ENCODE measurements at regions not wholly inside any gene's neighbourhood (a gene's known extent, or its start where the extent isn't known, plus 50 kb on each side); places are given as distances from the start of the nearest gene placed in this dataset.

DNA sequence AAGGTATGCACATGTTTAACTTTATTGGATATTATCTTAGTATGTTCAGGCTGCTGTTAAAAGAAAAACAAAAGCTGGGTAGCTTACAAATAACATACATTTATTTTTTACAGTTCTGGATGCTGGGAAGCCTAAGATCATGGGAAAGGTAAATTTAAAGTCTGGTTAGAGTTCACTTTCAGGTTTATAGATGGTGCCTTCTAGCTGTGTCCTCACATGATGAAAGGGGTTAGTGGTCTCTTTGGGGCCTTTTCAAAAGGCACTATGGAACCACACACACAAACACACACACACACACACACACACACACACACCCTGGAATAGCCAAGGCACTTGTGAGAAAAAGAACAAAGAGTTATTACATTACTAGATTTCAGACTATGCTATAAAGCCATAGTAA is 805.8 kb upstream of the GJE1 start:
- H3K27ac ChIP-seq: no peak overlapping the region
- H3K9me3 ChIP-seq: no peaks in the 10 kb centered on the region

GRCh38 chr6:141326426-141326825 is 806.3 kb upstream of the GJE1 start:
- ATAC-seq: peak; percentile 93
- Histone ChIP-seq H3K4me3 (peak overlapping the region; percentile 21 to 30), H3K4me1 (no peaks in the 10 kb centered on the region), H3K9me3 (no peaks in the 10 kb centered on the region), H3K36me3 (no peaks in the 10 kb centered on the region), H3K27ac (no peak overlapping the region), H3K27me3 (no peaks in the 10 kb centered on the region)
- no peak for TF ChIP-seq POLR2A (IDR thresholded peaks at IDR 0.05)
- no peak for TF ChIP-seq EP300 (IDR thresholded peaks at IDR 0.05)
- peak; percentile 86 for TF ChIP-seq POLR2AphosphoS5 (IDR thresholded peaks at IDR 0.05)
- no peak for TF ChIP-seq CTCF (IDR thresholded peaks at IDR 0.05)
- WGBS, 2 donors (ENCODE audit: low coverage in 1 of 2): 24 to 29% methylated on average over 5 of the region's 5 CpGs

More for the DNA sequence above, 805.8 kb upstream of the GJE1 start:
- peak overlapping the region; percentile 21 to 30 for H3K4me3 ChIP-seq
- TF ChIP-seq CTCF (IDR thresholded peaks at IDR 0.05) (no peak), EP300 (IDR thresholded peaks at IDR 0.05) (no peak), POLR2AphosphoS5 (IDR thresholded peaks at IDR 0.05) (no peak), POLR2A (IDR thresholded peaks at IDR 0.05) (no peak)
- H3K36me3 ChIP-seq: no peaks in the 10 kb centered on the region
- no peaks in the 10 kb centered on the region for H3K4me1 ChIP-seq
- H3K27me3 ChIP-seq: no peaks in the 10 kb centered on the region
- ATAC-seq: no peak

DNA sequence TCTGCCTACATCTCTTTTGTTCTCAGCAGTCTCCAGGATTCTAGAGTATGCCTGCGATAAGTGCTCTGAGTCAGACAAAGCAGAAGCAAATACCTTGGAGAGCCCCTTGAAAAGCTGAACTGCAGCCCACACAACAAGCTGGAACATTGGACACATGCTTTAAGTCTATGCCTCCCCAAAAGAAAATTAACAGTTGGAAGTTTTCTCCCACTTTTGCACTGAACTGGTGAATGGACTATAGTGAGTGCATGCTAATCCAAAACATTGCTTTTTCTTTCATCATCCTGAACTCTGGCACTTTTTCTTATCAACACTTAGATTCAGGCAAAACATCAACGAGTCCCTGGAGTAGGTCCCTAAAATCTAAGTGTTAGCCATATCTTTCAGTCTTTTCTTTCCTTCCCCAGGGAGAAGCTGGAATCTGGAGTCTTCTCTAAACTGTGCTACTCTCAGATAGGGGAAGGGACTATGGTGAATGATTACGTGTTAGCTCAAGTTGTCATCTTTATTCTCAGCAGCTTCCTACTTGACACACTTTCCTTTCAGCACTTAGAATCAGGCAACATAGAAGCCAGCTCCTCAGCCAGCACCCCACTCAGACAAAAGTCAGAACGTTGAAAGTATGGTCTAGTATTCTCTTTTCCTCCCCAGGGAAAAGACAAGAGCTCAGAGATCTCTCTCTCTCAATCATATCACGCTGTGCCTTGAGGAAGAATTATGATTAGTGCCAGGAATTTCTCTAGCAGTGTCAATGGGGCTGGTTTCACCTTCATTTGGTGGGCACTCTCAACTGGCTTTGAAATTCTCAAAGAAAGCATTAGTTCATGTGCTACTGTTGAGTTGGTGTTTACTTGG is 811.0 kb upstream of the GJE1 start:
- Histone ChIP-seq H3K9me3 (peaks cover 0 to 6% (median 0%) of the 10 kb centered on the region in 3 donors), H3K36me3 (no peaks in the 10 kb centered on the region), H3K4me3 (no peak overlapping the region), H3K27me3 (no peaks in the 10 kb centered on the region), H3K27ac (no peak overlapping the region), H3K4me1 (no peaks in the 10 kb centered on the region)
- TF ChIP-seq POLR2A (IDR thresholded peaks at IDR 0.05) (no peak), CTCF (IDR thresholded peaks at IDR 0.05) (no peak), EP300 (IDR thresholded peaks at IDR 0.05) (no peak), POLR2AphosphoS5 (IDR thresholded peaks at IDR 0.05) (no peak)
- WGBS, 2 donors (ENCODE audit: low coverage in 1 of 2): 30 to 57% methylated on average over 3 to 4 of the region's 5 CpGs
- no peak for ATAC-seq

- no peaks in the 10 kb centered on the region for H3K27me3 ChIP-seq
- no peak for ATAC-seq
- no peak for TF ChIP-seq CTCF (IDR thresholded peaks at IDR 0.05)
- no peaks in the 10 kb centered on the region for H3K36me3 ChIP-seq
- 91 to 93% methylated on average over 5 of the region's 5 CpGs for WGBS, 2 donors (ENCODE audit: low coverage in 1 of 2)
- no peaks in the 10 kb centered on the region for H3K4me1 ChIP-seq
- H3K9me3 ChIP-seq: peaks cover 0 to 6% (median 0%) of the 10 kb centered on the region in 3 donors
- no peak overlapping the region for H3K27ac ChIP-seq
- H3K4me3 ChIP-seq: no peak overlapping the region
Measured at GRCh38 chr6:141316236-141316635, 816.5 kb upstream of the GJE1 start.

- no peak for ATAC-seq
- H3K27ac ChIP-seq: no peak overlapping the region
- H3K4me1 ChIP-seq: no peaks in the 10 kb centered on the region
- TF ChIP-seq POLR2A (IDR thresholded peaks at IDR 0.05) (no peak), CTCF (IDR thresholded peaks at IDR 0.05) (no peak), EP300 (IDR thresholded peaks at IDR 0.05) (no peak), POLR2AphosphoS5 (IDR thresholded peaks at IDR 0.05) (no peak)
- peaks cover 0 to 6% (median 0%) of the 10 kb centered on the region in 3 donors for H3K9me3 ChIP-seq
- no peaks in the 10 kb centered on the region for H3K27me3 ChIP-seq
- no peak overlapping the region for H3K4me3 ChIP-seq
- H3K36me3 ChIP-seq: no peaks in the 10 kb centered on the region
- 67 to 73% methylated on average over 1 of the region's 1 CpG for WGBS, 2 donors (ENCODE audit: low coverage in 1 of 2)
Measured at GRCh38 chr6:141313986-141314385, 818.7 kb upstream of the GJE1 start.
